A549 (cell line): ENCODE measurements at regions not wholly inside any gene's neighbourhood (a gene's known extent, or its start where the extent isn't known, plus 50 kb on each side); places are given as distances from the start of the nearest gene placed in this dataset.

Experiments
- ATAC-seq, 2 experiments: fragments of 200-7000 bp in 1 of 2; fragments of >200 bp in 1 of 2; cut with Nextera tagmentation in 1 of 2; cut with Tn5 transposase in 1 of 2; 3 replicates each; pipeline versions ENCODE4 v1.8.0 to v1.9.1; 2018 to 2020; ENCODE audit warnings: mild to moderate bottlenecking in 1 of 2, moderate library complexity in 1 of 2
- CTCF ChIA-PET: fragments of 300-600 bp; sonication (Branson Sonifier 250); formaldehyde crosslinking; extraction: SDS; loops from one replicate; lab custom pipeline; 2021; ENCODE audit warnings: antibody characterized with exemption, inconsistent platforms; lab: Yijun Ruan, JAX
- POLR2A ChIA-PET: fragments of 350-600 bp; formaldehyde crosslinking; extraction: SDS; loops from one replicate; lab custom pipeline; 2021; ENCODE audit warnings: antibody characterized with exemption, inconsistent platforms; lab: Yijun Ruan, JAX
- DNase-seq, 2 experiments: peaks; one replicate each; pipeline versions ENCODE4 v3.0.0 to v3.0.0-alpha.2; 2011 to 2016; ENCODE audit warnings: low read depth in 1 of 2, low spot score in 1 of 2
- FAIRE-seq: peaks from 2 replicates; lab custom pipeline; 2011; peaks lifted over from hg19 to GRCh38; lab: Jason Lieb, UNC
- H3K27ac ChIP-seq, 2 experiments: fragments of >200 bp; sonication (Bioruptor Twin); formaldehyde crosslinking; 3 replicates each; pipeline ENCODE4 v1.5.1; 2016 to 2017
- H3K4me1 ChIP-seq: fragments of >200 bp; sonication (Bioruptor Twin); formaldehyde crosslinking; 3 replicates; pipeline ENCODE4 v1.6.1; 2016
- H3K4me2 ChIP-seq: fragments of >200 bp; sonication (Bioruptor Twin); formaldehyde crosslinking; 3 replicates; pipeline ENCODE4 v1.6.1; 2016
- H3K4me3 ChIP-seq: fragments of >200 bp; sonication (Bioruptor Twin); formaldehyde crosslinking; 3 replicates; pipeline ENCODE4 v1.5.1; 2016
- H3K9me3 ChIP-seq: fragments of >200 bp; sonication (Bioruptor Twin); formaldehyde crosslinking; 3 replicates; pipeline ENCODE4 v1.6.1; 2016
- BHLHE40 ChIP-seq: IDR thresholded peaks from 2 replicates; pipeline ENCODE4 v1.6.1; 2012; ENCODE audit warnings: low read depth, low read length, inconsistent platforms
- CBX2 ChIP-seq: fragments of 200-600 bp; sonication (generic); IDR thresholded peaks from 2 replicates; pipeline ENCODE4 v1.6.1; 2016; ENCODE audit warnings: low read depth, mild to moderate bottlenecking, borderline replicate concordance
- CEBPB ChIP-seq, 2 experiments: fragments of >200 bp in 1 of 2; sonication (Bioruptor Twin) in 1 of 2; formaldehyde crosslinking in 1 of 2; IDR thresholded peaks; 2 replicates each; pipeline ENCODE4 v1.6.1; 2012 to 2016
- EP300 ChIP-seq, 2 experiments: fragments of >200 bp; sonication (Bioruptor Twin); formaldehyde crosslinking; IDR thresholded peaks; 2 replicates in 1 of 2; 3 replicates in 1 of 2; pipeline ENCODE4 v1.6.1; 2016 to 2017
- ESRRA ChIP-seq: fragments of 150-350 bp; IDR thresholded peaks from 2 replicates; pipeline ENCODE4 v1.6.1; 2014; ENCODE audit warnings: mild to moderate bottlenecking, low read length, borderline replicate concordance
- FOXS1 ChIP-seq: fragments of 250-450 bp; sonication (Bioruptor Pico); IDR thresholded peaks from 2 replicates; pipeline ENCODE4 v1.5.0; 2020; ENCODE audit warnings: mild to moderate bottlenecking, moderate library complexity
- GATA3 ChIP-seq: IDR thresholded peaks from 2 replicates; pipeline ENCODE4 v1.6.1; 2012; ENCODE audit warnings: borderline replicate concordance
- HEYL ChIP-seq: fragments of 250-450 bp; sonication (Bioruptor Pico); IDR thresholded peaks from 2 replicates; pipeline ENCODE4 v1.8.0; 2021; ENCODE audit warnings: mild to moderate bottlenecking, moderate library complexity
- HOXB13 ChIP-seq: fragments of 250-450 bp; sonication (Bioruptor Pico); IDR thresholded peaks from 2 replicates; pipeline ENCODE4 v1.5.0; 2020; ENCODE audit warnings: low read depth, mild to moderate bottlenecking, moderate library complexity
- JUN ChIP-seq, 2 experiments: fragments of >200 bp; sonication (Bioruptor Twin); formaldehyde crosslinking; IDR thresholded peaks; 2 replicates in 1 of 2; 3 replicates in 1 of 2; pipeline ENCODE4 v1.6.1; 2016 to 2017
- JUNB ChIP-seq: fragments of >200 bp; sonication (Bioruptor Twin); formaldehyde crosslinking; IDR thresholded peaks from 2 replicates; pipeline ENCODE4 v1.6.1; 2016
- KDM1A ChIP-seq: fragments of 200-600 bp; sonication (generic); IDR thresholded peaks from 2 replicates; pipeline ENCODE4 v1.6.1; 2016; ENCODE audit warnings: low read depth, mild to moderate bottlenecking
- KDM5A ChIP-seq: fragments of 200-600 bp; sonication (generic); IDR thresholded peaks from 2 replicates; pipeline ENCODE4 v1.6.1; 2016; ENCODE audit warnings: antibody characterized with exemption, mild to moderate bottlenecking
- MAFK ChIP-seq: fragments of 450-650 bp; IDR thresholded peaks from 2 replicates; pipeline ENCODE4 v1.6.1; 2014; ENCODE audit not compliant: partially characterized antibody
- MYC ChIP-seq: IDR thresholded peaks from 2 replicates; pipeline ENCODE4 v1.6.1; 2012; ENCODE audit warnings: mild to moderate bottlenecking, inconsistent platforms, low read length, improper control_type of control experiment, borderline replicate concordance
- NPAS2 ChIP-seq: fragments of 250-450 bp; sonication (Bioruptor Pico); IDR thresholded peaks from 2 replicates; pipeline ENCODE4 v1.8.0; 2022; ENCODE audit warnings: mild to moderate bottlenecking, moderate library complexity, borderline replicate concordance
- NR3C1 ChIP-seq: fragments of >200 bp; sonication (Bioruptor Twin); formaldehyde crosslinking; IDR thresholded peaks from 3 replicates; pipeline ENCODE4 v1.6.1; 2017
- PHF8 ChIP-seq: fragments of 200-600 bp; sonication (generic); IDR thresholded peaks from 2 replicates; pipeline ENCODE4 v1.6.1; 2016; ENCODE audit warnings: low read depth, mild to moderate bottlenecking, antibody characterized with exemption, moderate library complexity, borderline replicate concordance
- RAD21 ChIP-seq, 2 experiments: fragments of >200 bp in 1 of 2; sonication (Bioruptor Twin) in 1 of 2; formaldehyde crosslinking in 1 of 2; IDR thresholded peaks in 1 of 2; conservative IDR thresholded peaks in 1 of 2; 2 replicates in 1 of 2; 3 replicates in 1 of 2; pipeline ENCODE4 v1.6.1; 2012 to 2018; ENCODE audit warnings: inconsistent platforms in 1 of 2
- RCOR1 ChIP-seq: fragments of 150-350 bp; IDR thresholded peaks from 2 replicates; pipeline ENCODE4 v1.6.1; 2014; ENCODE audit warnings: antibody characterized with exemption, low read length, low read depth
- RFX5 ChIP-seq: fragments of 450-650 bp; IDR thresholded peaks from 2 replicates; pipeline ENCODE4 v1.7.1; 2014; ENCODE audit warnings: antibody characterized with exemption, mild to moderate bottlenecking, moderate library complexity
- SREBF2 ChIP-seq: fragments of 450-650 bp; IDR thresholded peaks from 2 replicates; pipeline ENCODE4 v1.6.1; 2014; ENCODE audit warnings: mild to moderate bottlenecking, moderate library complexity
- TFCP2L1 ChIP-seq: fragments of 250-450 bp; sonication (Bioruptor Pico); IDR thresholded peaks from 2 replicates; pipeline ENCODE4 v1.5.0; 2021; ENCODE audit warnings: mild to moderate bottlenecking
- WGBS: methylation state at CpG from one replicate; pipeline ENCODE4 v1.1.6; 2017; ENCODE audit errors: missing lambda C conversion rate; 5-methylcytosine and 5-hydroxymethylcytosine counted together
- TF ChIP-seq, protein P1 (sequence below): fragments of 150-350 bp; IDR thresholded peaks from 2 replicates; pipeline ENCODE4 v1.6.1; 2014; ENCODE audit warnings: low read depth, mild to moderate bottlenecking, low read length
- TF ChIP-seq, protein P2 (sequence below): fragments of >200 bp; sonication (Bioruptor Twin); formaldehyde crosslinking; IDR thresholded peaks from 2 replicates; pipeline ENCODE4 v1.6.1; 2016
- TF ChIP-seq, protein P3 (sequence below): fragments of 450-650 bp; IDR thresholded peaks from 2 replicates; pipeline ENCODE4 v1.6.1; 2014; ENCODE audit warnings: antibody characterized with exemption
- TF ChIP-seq, protein P4 (sequence below): fragments of >200 bp; sonication (Bioruptor Twin); formaldehyde crosslinking; IDR thresholded peaks from 3 replicates; pipeline ENCODE4 v1.5.1; 2016
- TF ChIP-seq, protein P5 (sequence below): IDR thresholded peaks from 2 replicates; pipeline ENCODE4 v1.6.1; 2012

DNA sequence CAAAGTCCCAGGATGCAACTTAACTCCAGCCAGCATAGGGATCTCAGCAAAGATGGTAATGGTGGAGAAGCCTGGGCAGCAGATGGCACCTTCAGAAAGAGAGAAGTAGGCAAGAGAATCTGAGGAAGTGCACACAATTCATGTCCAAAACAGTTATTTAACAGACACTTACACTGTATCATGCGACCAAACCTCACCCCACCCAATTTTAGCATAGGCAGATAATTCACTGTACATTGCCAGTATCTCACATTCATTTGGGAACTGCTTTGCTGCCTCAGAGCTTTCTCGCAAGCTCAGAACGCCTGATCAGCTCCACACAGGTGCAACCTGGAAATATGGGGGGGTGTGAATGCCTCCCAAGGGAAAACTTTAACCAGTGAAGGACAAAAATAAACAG is 143.0 kb upstream of the MAOA start:
- ChIA-PET POLR2A (no interaction called here), CTCF (no interaction called here)
- TF ChIP-seq HEYL (CRISPR knock-in tag) (no peak), CBX2 (no peak), HOXB13 (CRISPR knock-in tag) (no peak), RFX5 (no peak), FOXS1 (CRISPR knock-in tag) (no peak), GATA3 (no peak), KDM1A (no peak), MAFK (no peak), ESRRA (no peak), BHLHE40 (no peak), RAD21 (conservative IDR thresholded peaks at IDR 0.05 in 1 of 2, IDR thresholded peaks at IDR 0.05 in 1 of 2) (no peak), KDM5A (no peak), PHF8 (no peak)
- TF ChIP-seq, protein P1, sequence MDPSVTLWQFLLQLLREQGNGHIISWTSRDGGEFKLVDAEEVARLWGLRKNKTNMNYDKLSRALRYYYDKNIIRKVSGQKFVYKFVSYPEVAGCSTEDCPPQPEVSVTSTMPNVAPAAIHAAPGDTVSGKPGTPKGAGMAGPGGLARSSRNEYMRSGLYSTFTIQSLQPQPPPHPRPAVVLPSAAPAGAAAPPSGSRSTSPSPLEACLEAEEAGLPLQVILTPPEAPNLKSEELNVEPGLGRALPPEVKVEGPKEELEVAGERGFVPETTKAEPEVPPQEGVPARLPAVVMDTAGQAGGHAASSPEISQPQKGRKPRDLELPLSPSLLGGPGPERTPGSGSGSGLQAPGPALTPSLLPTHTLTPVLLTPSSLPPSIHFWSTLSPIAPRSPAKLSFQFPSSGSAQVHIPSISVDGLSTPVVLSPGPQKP, result no peak
- TF ChIP-seq, protein P2, sequence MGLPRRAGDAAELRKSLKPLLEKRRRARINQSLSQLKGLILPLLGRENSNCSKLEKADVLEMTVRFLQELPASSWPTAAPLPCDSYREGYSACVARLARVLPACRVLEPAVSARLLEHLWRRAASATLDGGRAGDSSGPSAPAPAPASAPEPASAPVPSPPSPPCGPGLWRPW, result no peak
- TF ChIP-seq, protein P3, sequence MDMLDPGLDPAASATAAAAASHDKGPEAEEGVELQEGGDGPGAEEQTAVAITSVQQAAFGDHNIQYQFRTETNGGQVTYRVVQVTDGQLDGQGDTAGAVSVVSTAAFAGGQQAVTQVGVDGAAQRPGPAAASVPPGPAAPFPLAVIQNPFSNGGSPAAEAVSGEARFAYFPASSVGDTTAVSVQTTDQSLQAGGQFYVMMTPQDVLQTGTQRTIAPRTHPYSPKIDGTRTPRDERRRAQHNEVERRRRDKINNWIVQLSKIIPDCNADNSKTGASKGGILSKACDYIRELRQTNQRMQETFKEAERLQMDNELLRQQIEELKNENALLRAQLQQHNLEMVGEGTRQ, result no peak
- TF ChIP-seq, protein P4, sequence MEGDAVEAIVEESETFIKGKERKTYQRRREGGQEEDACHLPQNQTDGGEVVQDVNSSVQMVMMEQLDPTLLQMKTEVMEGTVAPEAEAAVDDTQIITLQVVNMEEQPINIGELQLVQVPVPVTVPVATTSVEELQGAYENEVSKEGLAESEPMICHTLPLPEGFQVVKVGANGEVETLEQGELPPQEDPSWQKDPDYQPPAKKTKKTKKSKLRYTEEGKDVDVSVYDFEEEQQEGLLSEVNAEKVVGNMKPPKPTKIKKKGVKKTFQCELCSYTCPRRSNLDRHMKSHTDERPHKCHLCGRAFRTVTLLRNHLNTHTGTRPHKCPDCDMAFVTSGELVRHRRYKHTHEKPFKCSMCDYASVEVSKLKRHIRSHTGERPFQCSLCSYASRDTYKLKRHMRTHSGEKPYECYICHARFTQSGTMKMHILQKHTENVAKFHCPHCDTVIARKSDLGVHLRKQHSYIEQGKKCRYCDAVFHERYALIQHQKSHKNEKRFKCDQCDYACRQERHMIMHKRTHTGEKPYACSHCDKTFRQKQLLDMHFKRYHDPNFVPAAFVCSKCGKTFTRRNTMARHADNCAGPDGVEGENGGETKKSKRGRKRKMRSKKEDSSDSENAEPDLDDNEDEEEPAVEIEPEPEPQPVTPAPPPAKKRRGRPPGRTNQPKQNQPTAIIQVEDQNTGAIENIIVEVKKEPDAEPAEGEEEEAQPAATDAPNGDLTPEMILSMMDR, result no peak
- TF ChIP-seq, protein P5, sequence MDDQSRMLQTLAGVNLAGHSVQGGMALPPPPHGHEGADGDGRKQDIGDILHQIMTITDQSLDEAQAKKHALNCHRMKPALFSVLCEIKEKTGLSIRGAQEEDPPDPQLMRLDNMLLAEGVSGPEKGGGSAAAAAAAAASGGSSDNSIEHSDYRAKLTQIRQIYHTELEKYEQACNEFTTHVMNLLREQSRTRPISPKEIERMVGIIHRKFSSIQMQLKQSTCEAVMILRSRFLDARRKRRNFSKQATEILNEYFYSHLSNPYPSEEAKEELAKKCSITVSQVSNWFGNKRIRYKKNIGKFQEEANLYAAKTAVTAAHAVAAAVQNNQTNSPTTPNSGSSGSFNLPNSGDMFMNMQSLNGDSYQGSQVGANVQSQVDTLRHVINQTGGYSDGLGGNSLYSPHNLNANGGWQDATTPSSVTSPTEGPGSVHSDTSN, result no peak
- Histone ChIP-seq H3K4me1 (no peaks in the 10 kb centered on the region), H3K4me2 (no peak overlapping the region), H3K4me3 (no peak overlapping the region), H3K27ac (no peak overlapping the region), H3K9me3 (no peaks in the 10 kb centered on the region)
- DNase-seq (no peak), FAIRE-seq (no peak), ATAC-seq (no peak)
- 27% methylated on average over 3 of the region's 3 CpGs for WGBS

DNA sequence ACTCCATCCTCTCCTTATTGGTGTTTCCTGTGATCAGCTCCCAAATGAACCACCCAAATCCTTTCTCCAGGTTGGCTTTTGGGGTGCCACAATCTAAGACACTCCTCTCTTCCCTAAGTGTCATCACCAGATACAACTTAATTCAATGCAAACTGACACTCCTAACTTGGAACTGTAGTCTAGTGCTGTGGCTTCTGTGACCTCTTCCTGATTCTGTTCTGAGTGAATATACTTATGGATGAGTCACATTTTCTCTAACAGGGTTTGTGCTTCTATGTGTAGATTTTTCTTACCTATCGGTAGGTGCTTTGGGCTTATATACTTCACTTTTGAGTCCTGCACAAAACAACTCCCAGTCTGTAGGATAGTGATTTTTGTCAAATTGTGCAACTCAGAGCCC is 141.3 kb upstream of the MAOA start:
- ChIA-PET CTCF (no interaction called here), POLR2A (no interaction called here)
- ATAC-seq (no peak), FAIRE-seq (no peak), DNase-seq (no peak)
- no peak overlapping the region for H3K4me3 ChIP-seq
- no peak overlapping the region for H3K27ac ChIP-seq
- WGBS, result 85% methylated on average over 1 of the region's 1 CpG
- no peak overlapping the region for H3K4me2 ChIP-seq
- no peaks in the 10 kb centered on the region for H3K4me1 ChIP-seq
- TF ChIP-seq EP300 (IDR thresholded peaks at IDR 0.05) (no peak), SREBF2 (no peak), JUNB (no peak), GATA3 (no peak), KDM5A (no peak), HEYL (CRISPR knock-in tag) (no peak), TFCP2L1 (no peak), PHF8 (no peak), RCOR1 (no peak), JUN (IDR thresholded peaks at IDR 0.05) (no peak), NPAS2 (CRISPR knock-in tag) (no peak), NR3C1 (no peak), MYC (no peak), CEBPB (IDR thresholded peaks at IDR 0.05) (no peak)
- H3K9me3 ChIP-seq, result no peaks in the 10 kb centered on the region
